Femur (tissue), 1 donor: ENCODE measurements at regions not wholly inside any gene's neighbourhood (a gene's known extent, or its start where the extent isn't known, plus 50 kb on each side); places are given as distances from the start of the nearest gene placed in this dataset.
"Not testable (repeated sequence)": the region's sequence is repeated elsewhere in the genome, so short reads cannot be mapped to it uniquely, and the experiment has no call there.

Experiments used
- DNase-seq: peaks from one replicate; pipeline ENCODE4 v3.0.0-alpha.2; 2017

DNA sequence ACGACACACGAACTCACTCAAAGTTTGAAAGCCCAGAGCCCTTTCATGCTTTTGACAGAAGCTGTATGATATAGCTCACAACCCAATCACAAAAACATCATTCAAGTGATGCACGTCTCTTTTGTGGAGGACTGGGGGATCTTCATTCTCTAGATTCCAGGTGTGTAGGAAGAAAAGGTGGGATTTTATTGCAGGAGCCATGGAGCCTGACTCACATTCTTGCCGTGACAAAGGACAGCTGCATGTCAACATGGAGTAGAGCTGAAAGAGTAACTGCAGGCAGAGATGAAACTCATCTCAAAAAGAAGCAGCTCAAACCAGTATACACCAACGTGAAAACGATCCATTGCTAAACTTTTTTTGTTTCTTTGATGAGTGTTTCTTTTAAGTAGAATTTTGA is 50.9 kb upstream of the PDE1A start:
- no peak for DNase-seq

DNA sequence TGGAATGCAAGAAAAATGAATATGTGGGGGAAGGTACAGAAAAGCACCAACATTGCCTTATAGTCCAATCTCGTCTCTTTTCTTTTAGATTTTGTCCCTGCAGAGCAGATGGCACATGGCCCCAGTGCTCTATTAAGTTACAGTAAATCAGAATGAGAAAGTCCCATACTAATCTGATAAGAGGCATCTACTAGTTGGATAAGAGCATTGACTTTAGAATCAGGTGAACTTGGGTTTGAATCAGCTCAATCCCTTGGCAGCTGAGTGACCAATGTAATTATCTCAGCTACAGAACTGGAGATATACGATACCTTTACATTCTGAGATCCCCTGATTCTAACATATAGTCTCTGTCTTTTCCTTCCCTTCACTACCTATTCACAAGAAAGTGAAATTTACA is 54.8 kb upstream of the PDE1A start:
- no peak for DNase-seq

DNA sequence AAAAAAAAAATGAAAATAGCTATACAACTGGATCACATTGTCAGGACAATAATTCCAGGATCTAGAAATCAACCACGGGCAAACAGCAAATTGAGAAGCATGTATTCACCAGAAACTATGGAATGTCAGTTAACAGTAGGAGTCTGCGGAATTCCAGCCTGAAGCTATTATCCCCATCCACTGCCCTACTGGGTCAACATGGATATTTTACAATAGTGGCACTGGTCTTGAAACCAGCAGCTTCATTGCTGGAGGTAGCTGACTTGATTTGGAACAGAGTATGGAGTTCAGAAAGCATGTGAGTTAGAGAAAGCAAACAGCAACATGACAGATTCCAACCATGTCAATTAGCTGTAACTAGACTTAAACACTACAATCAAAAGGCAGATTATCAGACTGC is 55.7 kb upstream of the PDE1A start:
- no peak for DNase-seq

DNA sequence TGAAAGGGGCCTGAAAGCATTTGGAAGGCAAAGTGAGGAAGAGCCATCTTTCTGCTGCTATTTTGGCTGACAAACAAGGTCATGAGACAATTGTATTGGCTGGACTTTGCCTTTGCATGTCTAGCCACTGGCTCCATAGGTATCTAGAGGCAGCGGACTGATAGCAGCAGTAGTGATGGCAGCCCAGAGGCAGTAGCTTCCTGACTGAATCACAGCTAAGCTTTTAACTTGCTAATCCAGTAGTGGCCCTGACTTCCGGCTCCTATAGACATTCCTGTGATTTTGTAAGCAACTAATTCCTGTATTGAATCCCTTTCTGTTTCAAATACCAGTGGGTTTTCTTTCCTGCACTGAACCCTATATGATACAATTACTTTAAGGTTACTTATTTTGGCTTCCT is 69.8 kb upstream of the PDE1A start:
- DNase-seq = no peak

DNA sequence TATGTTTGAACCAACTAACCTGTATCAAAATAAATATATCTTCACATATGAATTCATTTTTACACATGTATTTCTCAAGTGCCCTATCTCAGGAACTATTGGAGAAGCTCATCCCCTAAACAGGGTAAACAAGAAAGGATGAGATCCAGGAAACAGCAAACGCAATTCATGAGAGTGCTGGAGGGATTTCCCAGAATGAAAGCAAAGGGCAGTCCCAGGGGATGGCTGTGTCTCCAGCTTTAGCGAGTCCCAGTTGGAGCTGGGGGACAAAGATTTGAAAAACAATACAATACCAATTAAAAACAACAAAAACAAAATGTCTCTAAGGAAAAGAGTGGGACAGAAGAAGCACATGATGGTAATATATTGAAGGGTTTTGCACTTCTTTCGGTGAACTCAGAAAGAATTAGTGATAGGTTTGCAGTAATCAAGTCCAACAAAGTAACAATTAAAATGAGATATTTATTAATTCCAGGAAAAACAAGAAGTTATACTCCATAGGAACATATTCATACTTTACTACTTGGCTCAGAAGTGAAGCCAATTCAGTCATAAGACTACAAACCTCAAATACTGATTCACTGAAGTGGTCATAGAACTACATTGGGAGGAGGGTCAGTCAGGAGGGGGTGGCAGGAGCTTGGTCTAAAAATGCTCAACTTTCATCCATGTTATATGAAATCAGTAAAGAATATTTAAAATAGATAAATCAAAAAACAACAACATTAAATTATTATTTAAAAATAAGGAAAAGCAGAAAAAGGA is 73.1 kb upstream of the PDE1A start:
- no peak for DNase-seq

DNA sequence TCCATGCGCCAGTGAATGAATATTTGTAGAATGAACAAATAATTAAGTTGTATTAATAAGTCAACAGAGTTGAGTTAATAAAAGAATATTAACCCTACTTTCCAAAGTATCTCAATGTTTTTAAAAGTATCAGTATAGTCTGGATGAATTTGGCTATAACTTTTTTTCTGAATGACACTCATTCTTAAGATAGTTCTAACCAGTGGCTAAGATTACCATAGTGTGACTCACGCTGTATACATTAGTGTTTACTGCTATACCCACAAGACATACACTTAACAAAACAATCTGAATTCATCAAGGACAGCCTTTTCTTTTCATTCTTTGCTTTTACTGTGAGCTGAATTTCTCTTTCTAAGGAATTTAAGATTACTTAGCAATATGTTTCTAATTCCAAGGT is 77.0 kb upstream of the PDE1A start:
- no peak for DNase-seq

DNA sequence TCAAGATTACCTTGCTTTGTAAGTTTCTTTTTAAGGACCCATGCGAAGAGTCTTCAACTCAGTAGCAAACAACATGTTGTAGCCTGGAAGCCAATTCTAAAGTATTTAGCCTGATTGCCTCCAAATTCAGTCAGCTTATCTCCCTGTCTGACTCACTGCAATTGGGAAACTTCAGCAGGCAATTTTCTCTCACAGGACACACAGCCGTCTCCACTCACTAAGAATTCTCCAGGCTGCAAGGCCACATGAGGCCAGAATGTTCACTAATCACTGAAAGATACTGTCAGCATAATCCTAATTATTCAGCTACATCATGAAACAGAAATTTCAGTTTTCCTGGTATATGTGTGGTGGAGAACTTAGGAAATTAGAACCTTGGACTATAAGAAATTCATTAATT is 78.1 kb upstream of the PDE1A start:
- DNase-seq = no peak

DNA sequence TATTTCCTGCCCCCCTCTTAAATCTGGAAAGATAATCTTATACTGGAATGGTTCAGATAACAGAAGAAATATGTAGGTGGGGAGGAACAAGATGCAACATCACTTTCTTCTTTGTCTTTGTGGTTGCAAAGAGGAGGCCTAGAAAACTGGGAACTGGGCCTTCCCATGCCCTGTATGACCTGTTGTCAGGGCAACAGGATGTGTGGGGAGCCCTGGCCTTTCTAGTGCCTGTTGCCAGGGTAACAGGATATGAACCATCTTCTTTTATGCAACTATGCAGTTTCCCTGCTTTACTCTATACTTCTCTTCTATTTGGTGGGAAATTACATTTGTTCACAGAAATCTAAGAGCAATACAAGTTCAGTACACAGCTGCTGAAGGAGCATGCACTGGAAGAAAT is 79.8 kb upstream of the PDE1A start:
- DNase-seq = no peak

DNA sequence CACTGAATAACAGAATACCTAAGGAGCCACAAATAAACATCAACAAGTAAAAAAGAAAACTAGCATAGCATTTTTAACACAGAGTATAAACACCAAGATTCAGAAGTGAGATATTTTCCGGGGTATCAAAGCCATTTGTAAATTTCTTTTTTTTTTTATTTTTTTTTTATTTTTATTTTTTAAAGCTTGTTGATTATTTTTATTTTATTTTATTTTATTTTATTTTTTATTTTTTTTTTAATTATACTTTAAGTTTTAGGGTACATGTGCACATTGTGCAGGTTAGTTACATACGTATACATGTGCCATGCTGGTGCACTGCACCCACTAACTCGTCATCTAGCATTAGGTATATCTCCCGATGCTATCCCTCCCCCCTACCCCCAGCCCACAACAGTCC is 81.7 kb upstream of the PDE1A start:
- not testable (repeated sequence) for DNase-seq

DNA sequence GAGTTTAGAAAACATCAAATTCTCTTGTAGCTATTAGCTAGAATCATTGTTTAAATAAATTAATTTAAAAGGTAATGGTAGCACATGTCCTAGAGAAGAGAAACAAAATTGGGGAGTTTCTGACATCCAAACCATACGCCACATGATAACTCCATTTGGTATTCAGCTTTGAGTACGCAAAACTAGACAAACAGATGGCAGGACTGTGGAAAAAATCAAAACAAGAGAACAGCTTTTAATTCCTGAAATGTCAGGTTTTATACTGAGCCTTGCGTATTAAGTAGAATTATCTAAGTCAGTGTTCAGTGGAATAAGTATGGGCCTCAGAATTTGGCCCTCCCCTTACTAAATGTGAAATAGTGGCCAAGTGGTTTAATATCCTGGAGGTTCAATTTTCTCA is 82.4 kb upstream of the PDE1A start:
- DNase-seq = no peak

DNA sequence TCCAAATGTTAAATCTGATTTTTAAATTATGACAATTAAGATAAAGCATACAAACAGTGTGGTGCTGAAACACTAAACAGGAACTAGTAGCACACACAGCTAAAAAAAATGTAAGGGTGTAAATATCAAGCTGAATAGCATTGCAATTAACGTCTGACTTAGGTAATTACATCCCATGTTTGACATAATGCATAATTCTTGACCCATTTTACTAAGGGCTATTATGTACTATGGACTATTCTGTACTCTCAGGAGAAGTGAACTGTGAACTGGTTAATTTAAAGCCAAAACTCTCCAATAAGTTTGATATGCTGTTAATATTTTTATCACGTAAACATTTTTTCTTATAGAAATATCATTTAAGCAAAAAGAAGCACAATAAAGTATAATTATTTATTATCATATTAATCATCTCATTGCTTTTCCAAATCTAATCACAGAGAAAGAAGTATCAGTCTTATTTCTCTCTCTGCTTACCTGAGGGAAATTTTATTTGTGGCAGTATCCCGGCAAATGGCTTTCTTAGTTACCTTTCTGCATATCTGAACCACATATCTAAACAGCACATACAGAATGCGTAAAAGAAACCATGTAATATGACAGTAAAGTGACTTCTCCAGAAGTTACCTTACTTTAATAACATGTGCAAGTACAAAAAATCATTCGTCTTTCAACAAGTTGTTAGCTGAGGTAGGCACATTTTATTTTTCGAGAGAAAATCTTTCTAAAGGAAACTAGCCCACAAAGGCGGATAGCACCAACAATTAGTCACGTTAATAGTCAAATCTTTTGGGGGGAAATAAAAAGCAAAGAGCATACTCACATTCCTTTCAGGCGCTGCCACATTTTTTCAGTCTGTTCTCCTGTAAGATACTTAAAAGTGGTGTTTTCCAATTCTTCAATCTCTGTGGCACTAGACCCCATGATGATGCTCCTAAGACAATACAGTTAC is 94.9 kb upstream of the PDE1A start:
- DNase-seq = no peak

DNA sequence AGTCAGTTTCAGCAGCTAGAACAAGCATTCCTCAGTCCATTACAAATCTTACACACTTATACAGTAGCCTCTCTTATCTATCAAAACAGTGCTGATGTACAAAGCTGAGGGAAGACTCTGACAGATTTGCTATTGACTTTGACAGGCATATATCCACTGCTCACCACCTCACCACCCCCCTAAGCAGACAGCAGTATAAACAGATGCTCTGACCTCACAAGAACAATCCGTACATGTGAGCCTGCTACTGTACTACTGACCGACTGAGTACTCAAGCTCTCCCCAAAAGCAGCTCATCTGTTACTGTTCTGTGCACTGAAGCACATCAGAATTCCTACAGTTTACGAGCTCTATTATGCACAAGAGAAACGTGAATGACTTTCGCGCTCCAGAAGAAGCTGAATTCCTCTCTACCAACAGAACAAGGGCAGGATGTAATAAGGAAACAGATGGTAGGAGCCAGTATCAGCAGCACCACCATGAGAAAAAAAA is 95.6 kb upstream of the PDE1A start:
- DNase-seq = no peak

DNA sequence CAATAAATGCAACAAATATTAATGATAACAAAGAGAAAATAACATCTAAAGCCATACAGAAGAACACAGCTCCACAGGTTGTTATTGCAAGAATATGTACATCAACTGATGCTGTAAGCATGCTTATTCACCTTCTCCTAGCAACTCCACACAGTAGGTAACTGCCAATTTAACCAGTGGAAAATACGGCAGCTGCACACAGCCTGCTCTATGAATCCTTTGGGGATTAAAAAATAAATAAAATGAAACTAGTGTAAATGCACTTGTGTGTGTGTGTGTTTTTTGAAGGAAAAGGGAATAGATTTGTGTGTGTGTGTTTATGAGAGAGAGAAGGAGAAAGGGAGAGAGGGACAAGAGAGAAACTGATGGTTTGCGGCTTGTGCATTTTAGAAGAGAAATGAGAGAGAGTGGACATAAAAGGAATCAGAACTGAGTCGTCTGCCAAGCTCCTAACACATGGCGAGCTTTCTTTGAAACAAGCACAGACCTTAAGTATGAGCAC is 96.2 kb upstream of the PDE1A start:
- DNase-seq = no peak

DNA sequence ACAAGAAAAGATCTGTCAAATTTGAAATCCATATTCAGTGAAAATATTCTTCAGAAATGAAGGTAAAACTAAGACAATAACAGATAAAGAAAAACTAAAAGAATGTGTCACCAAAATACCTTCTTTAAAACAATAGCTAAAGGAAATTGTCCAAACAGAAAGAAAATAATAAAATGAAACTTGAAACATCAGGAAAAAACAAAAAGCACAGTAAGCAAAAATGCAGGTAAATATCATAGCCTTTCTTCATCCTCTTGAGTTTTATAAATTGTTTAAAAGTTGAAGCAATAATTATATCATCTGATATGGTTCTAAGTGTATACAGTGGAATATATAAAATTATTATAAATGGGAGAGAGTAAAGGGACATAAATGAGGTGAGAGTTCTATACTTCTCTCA is 103.8 kb upstream of the PDE1A start:
- DNase-seq = no peak

DNA sequence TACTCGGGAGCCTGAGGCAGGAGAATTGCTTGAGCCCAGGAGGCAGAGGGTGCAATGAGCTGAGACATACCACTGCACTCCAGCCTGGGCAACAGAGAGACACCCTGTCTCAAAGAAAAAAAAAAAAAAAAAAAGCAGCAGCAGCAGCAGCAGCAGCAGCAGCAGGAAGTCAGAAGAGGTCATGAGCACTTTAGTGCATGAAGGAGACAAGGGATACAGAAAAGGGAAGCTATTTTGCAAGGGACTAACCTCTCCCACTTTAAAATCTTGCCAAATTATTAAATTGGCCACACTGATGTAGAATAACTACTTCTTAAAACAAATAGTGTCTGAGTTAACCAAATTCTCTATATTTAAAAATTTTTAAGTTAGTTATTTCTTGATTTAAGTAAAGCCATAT is 113.4 kb upstream of the PDE1A start:
- no peak for DNase-seq

DNA sequence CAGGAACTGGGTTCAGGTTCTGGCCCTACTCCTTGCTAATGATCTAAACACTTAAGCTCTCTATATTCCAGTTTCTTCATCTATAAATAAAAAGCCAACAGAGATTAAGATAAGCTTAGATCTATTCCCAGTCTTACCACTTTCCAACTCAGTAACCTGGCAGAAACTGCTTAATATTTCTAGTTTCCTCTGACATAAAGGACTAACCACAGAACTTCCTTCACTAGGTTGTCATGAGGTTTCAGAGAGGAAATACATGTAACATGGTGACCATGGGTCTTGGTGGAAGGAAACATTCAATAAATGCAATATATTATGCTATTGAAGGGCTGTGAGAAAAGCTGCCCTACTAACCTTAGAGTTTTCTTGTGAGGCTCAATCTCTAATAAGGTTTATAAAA is 114.4 kb upstream of the PDE1A start:
- DNase-seq = no peak

DNA sequence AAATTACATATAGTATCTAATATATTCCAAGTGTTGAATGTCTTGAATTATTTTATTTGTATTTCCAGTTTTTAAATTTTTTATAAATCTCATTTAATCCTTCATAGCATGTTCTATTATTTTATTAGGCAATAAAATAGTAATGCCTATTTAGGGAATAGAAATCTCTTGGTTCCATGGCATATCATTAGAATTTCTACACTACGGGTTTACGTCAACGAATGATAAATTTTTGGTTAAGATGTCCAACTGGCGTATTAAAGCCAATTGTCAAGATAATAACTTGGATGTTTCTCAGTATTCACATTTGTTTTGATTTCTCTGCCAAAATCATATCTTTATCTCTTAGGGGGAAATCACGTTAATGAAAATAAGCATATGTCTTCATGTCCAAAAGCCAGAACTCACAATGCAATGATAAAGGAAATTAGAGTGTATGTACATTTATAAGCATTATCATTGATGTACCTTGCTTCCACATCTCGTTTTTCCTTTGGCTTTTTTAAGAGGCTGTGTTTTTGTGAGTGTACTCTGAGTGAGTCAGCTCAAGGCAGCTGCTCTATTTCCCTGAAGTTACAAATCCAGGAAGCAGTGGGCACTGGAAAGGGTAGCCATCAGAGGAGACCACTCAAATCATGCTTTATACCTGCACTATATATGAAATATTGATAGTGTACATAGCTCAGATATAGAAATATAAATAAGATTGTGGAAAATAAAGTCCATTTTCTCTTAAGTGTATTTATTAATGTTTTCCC is 115.8 kb upstream of the PDE1A start:
- DNase-seq = no peak

DNA sequence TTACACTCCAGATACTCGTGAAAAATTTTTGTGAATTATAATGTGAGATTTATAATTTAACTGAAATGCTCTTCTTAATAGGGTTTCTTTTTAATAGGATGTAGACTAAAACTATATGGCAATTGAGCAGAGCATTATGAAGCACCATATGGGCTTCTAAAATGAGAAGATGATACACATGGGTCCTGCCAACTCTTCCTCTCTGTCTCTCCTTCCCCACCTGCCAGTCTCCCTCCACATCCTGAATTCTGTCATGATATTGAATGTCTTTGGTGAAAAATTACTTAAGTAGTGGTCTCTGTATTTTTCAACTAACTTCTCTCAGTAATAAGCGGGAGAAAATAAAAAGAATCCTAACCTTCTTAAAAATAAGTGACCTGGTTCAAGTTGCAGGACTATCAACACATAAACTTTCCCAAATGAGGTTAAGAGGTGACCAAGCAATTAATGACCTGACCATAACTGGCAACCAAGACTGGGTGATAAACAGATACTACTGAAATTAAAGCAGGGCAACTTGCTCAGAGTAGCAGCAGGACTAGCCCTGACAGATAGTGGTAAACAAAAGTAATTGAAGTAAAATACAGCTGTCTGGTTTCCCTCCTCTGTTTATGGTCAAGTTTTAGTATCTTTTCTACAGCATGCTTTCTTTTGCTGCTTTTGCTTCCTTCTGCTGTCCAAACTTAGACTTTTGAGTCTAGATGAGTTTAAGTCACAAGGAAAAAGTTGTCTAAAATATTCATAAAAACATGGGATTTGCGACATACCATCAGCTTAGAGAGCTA is 117.1 kb upstream of the PDE1A start:
- no peak for DNase-seq

DNA sequence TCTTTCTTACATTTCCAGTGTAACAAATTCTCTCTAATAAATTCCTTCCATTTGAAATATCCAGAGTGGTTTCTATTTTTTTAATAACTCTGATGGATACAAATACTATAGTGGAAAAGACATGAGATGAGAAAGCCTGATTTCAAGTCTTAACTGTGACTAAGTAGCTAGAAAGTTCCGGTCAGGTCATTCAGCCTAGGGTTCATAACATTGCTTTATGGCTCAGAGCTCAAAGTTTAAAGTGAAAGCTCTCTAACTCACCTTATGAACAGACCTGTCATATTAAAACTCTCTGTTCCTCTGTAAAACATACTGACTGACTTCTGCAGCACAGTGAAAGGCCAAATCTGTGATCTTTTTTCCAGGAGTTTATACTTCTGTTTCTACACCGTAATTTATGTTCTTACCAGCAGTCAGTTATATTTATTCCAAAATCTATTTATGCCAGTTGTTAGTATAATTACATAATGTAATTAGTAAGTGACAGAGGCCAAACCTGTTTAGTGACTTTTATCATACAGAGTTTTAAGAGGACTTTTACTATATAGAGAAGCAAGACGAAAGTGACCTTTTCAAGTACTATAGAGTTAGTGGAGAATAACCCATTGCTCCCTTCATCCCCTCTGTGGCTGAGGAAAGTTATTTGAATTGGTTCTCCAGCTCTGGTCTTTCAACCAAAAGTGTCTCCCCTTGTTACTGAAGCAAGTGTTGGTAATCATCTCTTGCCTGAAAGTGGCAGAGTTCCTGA is 118.8 kb upstream of the PDE1A start:
- DNase-seq = no peak

DNA sequence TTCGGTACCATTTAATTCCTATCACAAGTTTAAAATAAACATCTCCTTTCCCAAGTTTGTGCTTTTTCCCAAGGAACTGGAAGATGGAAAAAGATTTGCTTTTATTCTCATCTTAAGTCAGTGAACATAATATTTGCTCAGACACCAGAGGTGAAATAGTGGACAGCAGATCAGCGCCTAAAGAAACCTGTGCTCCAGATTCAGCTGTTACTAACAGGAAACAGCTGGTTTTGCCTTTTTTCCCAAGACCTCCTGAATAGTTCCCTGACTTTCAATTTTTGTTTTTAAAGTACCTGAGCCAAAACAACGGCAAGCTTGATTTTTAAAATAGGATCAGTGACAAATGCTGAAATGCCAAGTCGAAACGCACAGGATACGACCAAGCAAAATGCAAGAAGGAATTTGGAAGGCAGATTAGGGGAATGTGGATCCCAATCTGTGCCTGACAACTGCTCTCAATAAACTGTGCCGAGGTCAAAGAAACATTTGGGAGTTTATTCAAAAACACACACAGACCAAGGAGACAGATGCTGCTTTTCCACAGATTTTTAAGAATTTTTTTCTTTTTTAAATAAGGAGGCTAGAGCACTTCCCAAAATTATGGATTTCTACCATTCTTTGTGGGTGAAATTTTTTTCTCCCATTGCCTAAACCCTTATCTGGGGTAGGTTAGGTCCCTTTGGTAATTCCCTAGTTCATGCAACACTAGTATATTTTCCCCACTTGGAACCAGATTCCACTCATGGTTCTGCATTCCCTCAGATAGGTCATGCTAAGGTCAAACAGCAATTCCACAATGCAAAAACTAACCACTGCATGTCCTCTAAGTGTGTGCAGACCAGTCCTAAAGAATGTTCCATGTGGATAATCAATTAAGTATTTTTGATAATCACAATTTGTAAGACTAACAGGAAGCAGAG is 121.5 kb upstream of the PDE1A start:
- no peak for DNase-seq
